GM20431 (cell line): ENCODE measurements at regions not wholly inside any gene's neighbourhood (a gene's known extent, or its start where the extent isn't known, plus 50 kb on each side); places are given as distances from the start of the nearest gene placed in this dataset.
"Not testable (repeated sequence)": the region's sequence is repeated elsewhere in the genome, so short reads cannot be mapped to it uniquely, and the experiment has no call there.

Experiments used
- in situ Hi-C: fragments of 300-500 bp; cut with MseI, MboI; formaldehyde crosslinking; loops from one replicate; pipeline ENCODE4 v1.15.0; 2020; ENCODE audit warnings: low sequenced_read_pairs; ENCODE audit not compliant: unreplicated experiment

- in situ Hi-C loops: no loop called here
These were observed 70.0 kb downstream of the KCTD15 start for GRCh38 chr19:33866696-33867095.

- in situ Hi-C loops: no loop called here
These were observed 71.5 kb downstream of the KCTD15 start for GRCh38 chr19:33868076-33868735.

GRCh38 chr19:33868788-33869412, 72.2 kb downstream of the KCTD15 start:
- in situ Hi-C loops: no loop called here

- in situ Hi-C loops: not testable (repeated sequence)
These were observed 73.7 kb downstream of the KCTD15 start for GRCh38 chr19:33870298-33870932.

- in situ Hi-C loops: no loop called here
These were observed 74.9 kb downstream of the KCTD15 start for GRCh38 chr19:33871605-33872004.

GRCh38 chr19:33872445-33873320, 76.0 kb downstream of the KCTD15 start:
- in situ Hi-C loops: no loop called here

GRCh38 chr19:33875071-33875470, 78.4 kb downstream of the KCTD15 start:
- in situ Hi-C loops: no loop called here

- in situ Hi-C loops: no loop called here
These were observed 79.5 kb downstream of the KCTD15 start for GRCh38 chr19:33876192-33876591.

GRCh38 chr19:33878030-33878544, 81.4 kb downstream of the KCTD15 start:
- in situ Hi-C loops: no loop called here

GRCh38 chr19:33878910-33879810, 82.5 kb downstream of the KCTD15 start:
- in situ Hi-C loops: no loop called here

- in situ Hi-C loops: no loop called here
These were observed 83.3 kb downstream of the KCTD15 start for GRCh38 chr19:33879818-33880575.

GRCh38 chr19:33883859-33884519, 87.3 kb downstream of the KCTD15 start:
- in situ Hi-C loops: no loop called here

- in situ Hi-C loops: no loop called here
These were observed 88.6 kb downstream of the KCTD15 start for GRCh38 chr19:33885236-33885635.

- in situ Hi-C loops: no loop called here
These were observed 91.2 kb downstream of the KCTD15 start for GRCh38 chr19:33887891-33888290.

- in situ Hi-C loops: no loop called here
These were observed 92.0 kb downstream of the KCTD15 start for GRCh38 chr19:33888665-33889064.

GRCh38 chr19:33890569-33890968, 93.9 kb downstream of the KCTD15 start:
- in situ Hi-C loops: no loop called here

- in situ Hi-C loops: no loop called here
These were observed 95.1 kb downstream of the KCTD15 start for GRCh38 chr19:33891773-33892172.

GRCh38 chr19:33894787-33895186, 98.1 kb downstream of the KCTD15 start:
- in situ Hi-C loops: no loop called here
